ENCODE measurements at regions not wholly inside any gene's neighbourhood (a gene's known extent, or its start where the extent isn't known, plus 50 kb on each side); places are given as distances from the start of the nearest gene placed in this dataset.

DNA sequence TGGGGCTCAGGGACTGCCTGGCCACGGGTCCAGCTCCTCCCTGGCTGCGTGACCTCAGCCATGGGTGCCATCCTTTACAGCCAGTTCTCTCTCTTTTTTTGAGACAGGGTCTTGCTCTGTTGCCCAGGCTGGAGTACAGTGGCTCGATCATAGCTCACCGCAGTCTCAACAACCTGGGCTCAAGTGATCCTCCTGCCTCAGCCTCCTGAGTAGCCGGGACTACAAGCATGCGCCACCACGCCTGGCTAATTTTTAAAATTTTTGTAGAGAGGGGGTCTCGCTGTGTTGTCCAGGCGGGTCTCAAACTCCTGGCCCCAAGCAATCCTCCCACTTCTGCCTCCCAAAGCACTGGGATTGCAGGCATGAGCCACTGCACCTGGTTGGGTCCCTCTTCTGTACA, 75.4 kb downstream of the PTPRS start:
- Histone ChIP-seq H3K4me3 (no peak overlapping the region), H3K36me3 (no peaks in the 10 kb centered on the region), H3K27ac (no peak overlapping the region), H3K9me3 (replicated peaks) (no peaks in the 10 kb centered on the region), H3K27me3 (no peaks in the 10 kb centered on the region), H3K4me1 (no peaks in the 10 kb centered on the region; the same call in 1 of the 2 replicates)
- no peak for DNase-seq

DNA sequence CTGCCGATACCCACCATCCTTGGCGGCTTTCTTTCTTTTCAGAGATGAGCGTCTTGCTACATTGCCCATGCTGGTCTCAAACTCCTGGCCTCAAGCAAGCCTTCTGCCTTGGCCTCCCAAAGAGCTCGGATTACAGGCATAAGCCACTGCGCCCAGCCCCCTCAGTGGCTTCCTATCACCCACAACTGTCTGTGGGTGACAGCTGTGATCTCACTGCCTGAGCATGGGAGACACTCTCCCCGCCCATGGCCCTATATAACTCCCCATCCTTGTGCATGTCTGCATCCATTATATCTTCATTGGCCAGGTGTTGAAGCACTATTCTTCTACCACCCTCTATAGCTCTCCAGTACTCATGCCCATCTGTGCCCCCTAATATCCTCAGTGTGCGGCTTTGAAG, 76.2 kb downstream of the PTPRS start:
- H3K4me3 ChIP-seq: no peak overlapping the region
- DNase-seq: peak; percentile 22 to 36
- H3K4me1 ChIP-seq: no peaks in the 10 kb centered on the region; the same call in 1 of the 2 replicates
- no peaks in the 10 kb centered on the region for H3K36me3 ChIP-seq
- no peak overlapping the region for H3K27ac ChIP-seq
- no peaks in the 10 kb centered on the region for H3K27me3 ChIP-seq
- no peaks in the 10 kb centered on the region for H3K9me3 ChIP-seq (replicated peaks)

DNA sequence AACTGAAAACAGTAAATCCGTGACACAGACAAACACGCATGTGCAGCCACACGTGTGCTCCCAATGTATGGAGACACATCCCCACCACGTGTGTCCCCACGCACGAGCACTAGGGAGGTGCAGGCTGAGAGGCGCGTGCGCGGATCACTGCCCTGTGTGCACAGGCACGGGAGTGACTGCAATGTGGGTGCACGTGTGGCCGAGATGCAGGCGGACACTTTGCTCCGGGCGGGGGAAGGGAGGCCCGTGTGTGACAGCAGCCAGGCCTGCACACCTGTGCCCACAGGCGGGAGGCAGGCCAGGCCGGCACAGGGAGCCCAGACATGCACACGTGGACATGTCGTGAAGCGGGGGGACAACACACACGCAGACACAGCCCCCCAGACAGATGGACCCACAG, 77.0 kb downstream of the PTPRS start:
- Histone ChIP-seq H3K27me3 (no peaks in the 10 kb centered on the region), H3K9me3 (replicated peaks) (no peaks in the 10 kb centered on the region), H3K4me3 (no peak overlapping the region), H3K36me3 (no peaks in the 10 kb centered on the region), H3K27ac (no peak overlapping the region), H3K4me1 (no peaks in the 10 kb centered on the region; the same call in 1 of the 2 replicates)
- no peak for DNase-seq

DNA sequence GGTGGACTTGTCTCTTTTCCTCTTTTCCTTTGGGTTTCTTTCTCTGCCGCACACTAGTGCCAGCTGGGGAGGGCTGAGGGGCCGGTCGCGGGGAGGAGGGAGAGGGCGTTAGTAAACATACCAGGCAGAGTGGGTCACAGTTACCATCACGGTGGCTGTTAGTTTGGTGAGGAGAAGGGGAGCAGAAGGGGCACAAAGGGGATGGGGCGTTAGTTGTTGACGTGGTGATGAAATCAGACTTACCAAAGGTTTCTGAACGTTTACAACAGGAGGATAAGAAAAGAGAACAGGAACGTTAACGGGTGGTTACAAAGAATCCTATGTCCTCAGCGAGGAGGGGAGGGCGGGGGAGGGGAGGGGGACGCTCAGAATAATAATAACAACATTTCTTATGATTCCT, 77.9 kb downstream of the PTPRS start:
- Histone ChIP-seq H3K9me3 (replicated peaks) (no peaks in the 10 kb centered on the region), H3K27ac (no peak overlapping the region), H3K27me3 (no peaks in the 10 kb centered on the region), H3K4me3 (no peak overlapping the region), H3K36me3 (no peaks in the 10 kb centered on the region), H3K4me1 (no peaks in the 10 kb centered on the region; the same call in 1 of the 2 replicates)
- DNase-seq: no peak

DNA sequence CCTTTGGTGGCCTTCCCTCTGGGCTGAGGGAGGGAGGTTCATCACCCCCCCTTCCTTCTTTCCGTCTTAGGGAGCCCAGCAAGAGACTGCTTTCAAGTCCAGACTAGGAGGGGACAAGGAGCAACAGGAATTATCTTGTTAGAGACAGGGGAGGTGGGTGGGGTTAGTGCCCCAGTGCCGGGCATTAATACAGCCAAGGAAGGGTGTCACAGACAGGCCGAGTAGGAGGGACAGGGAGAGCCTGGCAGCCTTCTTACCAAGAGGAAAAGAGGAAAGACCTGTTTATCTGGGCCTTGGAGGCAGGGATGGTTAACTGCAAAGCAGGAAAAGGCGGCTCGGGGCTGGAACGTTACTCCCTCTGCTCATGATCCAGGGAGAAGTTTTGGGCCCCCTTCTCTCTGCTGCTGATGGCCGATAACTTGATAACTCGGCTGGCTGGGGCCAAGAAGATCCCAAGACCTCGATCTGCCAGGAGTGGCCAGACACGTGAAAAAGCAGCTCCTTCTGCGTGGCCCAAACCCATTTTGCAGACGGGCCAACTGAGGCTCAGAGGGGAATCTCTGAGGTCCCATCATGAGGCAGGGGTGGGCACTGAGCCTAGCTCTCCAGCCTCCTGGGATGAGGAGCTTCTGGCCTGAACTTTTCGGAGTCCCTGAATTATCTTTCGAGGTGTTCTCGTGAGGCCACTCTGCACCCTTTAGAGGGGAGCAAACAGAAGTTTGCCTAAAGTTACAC, 79.3 kb downstream of the PTPRS start:
- Histone ChIP-seq H3K36me3 (no peaks in the 10 kb centered on the region), H3K9me3 (replicated peaks) (no peaks in the 10 kb centered on the region), H3K27me3 (no peaks in the 10 kb centered on the region), H3K4me3 (no peak overlapping the region), H3K4me1 (no peaks in the 10 kb centered on the region; the same call in 1 of the 2 replicates), H3K27ac (no peak overlapping the region)
- no peak for DNase-seq

DNA sequence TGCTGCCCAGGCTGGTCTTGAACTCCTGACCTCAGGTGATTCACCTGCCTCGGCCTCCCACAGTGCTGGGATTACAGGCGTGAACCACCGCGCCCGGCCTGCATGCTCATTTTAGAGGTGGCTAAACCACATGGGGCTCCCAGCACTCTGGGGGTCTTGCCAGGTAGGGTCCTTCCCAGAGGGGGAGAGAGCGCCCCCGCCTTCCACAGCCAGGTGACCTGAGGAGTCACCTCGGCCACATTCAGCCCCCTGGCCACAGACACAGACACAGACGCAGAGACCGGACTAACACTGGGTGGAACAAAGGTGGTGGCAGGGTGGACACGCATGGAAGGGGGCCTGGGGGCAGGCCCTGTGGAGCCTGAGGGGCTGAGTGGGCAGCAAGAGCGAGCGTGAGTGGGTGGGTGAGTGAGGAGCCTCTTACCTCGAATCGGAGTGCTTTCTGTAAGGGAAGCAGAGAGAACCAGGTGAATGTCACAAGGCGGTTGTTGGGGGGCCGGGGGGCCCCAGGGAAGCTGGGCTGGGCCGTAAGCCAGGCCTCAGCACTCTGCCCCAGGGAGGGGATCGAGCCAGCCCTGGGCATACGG, 80.1 kb downstream of the PTPRS start:
- Histone ChIP-seq H3K9me3 (replicated peaks) (no peaks in the 10 kb centered on the region), H3K4me1 (no peaks in the 10 kb centered on the region), H3K36me3 (no peaks in the 10 kb centered on the region), H3K27me3 (no peaks in the 10 kb centered on the region), H3K4me3 (no peak overlapping the region), H3K27ac (no peak overlapping the region)
- no peak for DNase-seq

DNA sequence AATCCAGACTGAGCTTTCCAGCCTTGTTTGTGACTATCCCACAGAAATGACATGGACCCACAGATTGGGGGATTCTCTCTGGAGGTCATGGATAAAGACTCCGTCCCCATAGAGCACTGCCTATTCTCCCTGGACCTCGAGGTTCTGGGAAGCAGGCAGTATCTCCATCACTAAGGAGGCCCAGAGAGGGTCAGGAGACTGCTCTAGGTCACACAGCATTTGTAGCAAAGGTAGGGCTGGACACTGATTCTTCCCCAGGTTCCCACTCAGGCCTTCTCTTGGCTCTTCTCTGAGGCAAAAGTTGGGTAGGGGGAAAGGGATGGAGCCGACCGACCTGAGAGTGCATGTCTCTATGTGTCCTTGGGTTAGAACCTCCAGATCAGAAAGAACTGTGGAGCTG, 80.9 kb downstream of the PTPRS start:
- DNase-seq: no peak
- H3K27ac ChIP-seq: no peak overlapping the region
- no peak overlapping the region for H3K4me3 ChIP-seq
- no peaks in the 10 kb centered on the region for H3K27me3 ChIP-seq
- no peaks in the 10 kb centered on the region for H3K9me3 ChIP-seq (replicated peaks)
- H3K4me1 ChIP-seq: no peaks in the 10 kb centered on the region
- H3K36me3 ChIP-seq: no peaks in the 10 kb centered on the region

DNA sequence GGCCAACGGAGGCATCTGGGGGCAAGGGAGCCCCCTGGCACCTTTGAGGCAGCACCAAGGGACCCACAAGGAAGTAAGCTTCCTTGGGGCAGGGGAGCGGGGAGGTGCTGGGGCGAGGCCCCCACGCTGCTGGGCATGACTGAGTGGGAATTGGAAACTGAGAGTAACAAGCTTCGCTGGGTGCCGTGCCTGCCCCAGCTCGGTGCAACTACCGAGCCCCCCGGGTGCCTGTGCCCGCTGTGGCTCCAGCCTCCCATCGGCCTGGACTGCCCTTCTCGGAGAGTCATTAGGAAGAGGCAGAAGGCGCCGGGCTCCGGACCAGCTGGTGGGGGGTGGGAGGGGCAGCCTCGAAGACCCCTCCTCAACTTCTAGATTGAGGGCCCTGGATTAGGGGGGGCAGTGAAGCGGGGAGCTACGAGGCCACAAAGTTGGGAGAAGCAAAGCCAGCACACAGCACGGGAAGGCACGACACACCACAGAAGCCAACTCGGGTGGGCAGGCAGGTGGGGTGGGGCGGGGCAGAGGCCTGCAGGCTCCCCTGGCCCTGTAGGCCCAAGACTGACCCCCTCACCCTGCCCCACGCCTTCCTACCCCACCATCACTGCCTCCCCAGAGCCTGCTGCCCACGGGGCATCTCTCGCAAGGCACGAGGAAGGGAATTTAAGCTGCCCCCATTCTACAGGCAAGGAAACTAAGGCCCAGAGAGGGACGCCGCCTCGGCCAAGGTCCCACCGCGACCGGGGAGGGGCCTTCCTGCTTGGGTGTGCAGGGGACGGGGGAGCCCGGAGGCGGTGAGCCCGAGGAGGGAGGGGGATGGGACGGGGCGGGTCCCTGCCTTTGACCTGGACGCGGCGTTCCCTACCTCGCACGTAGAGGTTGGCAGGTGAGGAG, 83.2 kb downstream of the PTPRS start:
- Histone ChIP-seq H3K36me3 (no peaks in the 10 kb centered on the region), H3K9me3 (replicated peaks) (no peaks in the 10 kb centered on the region), H3K27me3 (no peaks in the 10 kb centered on the region), H3K4me3 (no peak overlapping the region), H3K4me1 (no peaks in the 10 kb centered on the region), H3K27ac (no peak overlapping the region)
- no peak for DNase-seq

DNA sequence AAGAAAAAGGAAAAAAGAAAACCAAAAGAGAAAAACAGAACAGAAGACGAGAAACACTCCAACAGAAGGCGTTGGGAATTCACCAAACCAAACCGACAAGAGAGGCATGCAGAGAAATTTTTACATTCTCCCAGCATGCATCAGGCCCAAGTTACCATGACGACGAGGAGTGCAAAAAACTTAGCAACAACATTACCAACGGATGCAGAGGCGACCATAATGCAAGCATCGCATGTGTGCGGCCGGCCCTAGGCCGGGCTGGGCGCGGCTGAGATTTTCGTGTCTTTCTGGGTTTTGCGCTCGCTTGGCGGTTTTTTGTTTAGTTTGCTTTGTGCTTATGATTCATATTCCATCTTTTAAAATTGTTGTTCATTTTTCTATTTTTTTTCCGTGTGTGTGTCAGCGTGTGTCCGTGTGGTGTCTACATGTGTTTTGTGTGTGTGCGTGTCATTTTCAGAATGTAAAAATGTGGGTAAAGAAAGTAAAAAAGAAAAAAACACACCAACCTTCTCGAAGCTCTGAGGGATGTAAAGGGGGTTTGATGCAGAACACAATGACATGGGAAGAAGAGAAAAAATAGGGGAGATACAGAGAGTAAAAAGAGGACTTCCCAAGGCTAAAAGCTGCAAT, 84.9 kb downstream of the PTPRS start:
- Histone ChIP-seq H3K36me3 (no peaks in the 10 kb centered on the region), H3K9me3 (replicated peaks) (no peaks in the 10 kb centered on the region), H3K4me1 (no peaks in the 10 kb centered on the region), H3K27ac (no peak overlapping the region), H3K4me3 (no peak overlapping the region), H3K27me3 (no peaks in the 10 kb centered on the region)
- no peak for DNase-seq

DNA sequence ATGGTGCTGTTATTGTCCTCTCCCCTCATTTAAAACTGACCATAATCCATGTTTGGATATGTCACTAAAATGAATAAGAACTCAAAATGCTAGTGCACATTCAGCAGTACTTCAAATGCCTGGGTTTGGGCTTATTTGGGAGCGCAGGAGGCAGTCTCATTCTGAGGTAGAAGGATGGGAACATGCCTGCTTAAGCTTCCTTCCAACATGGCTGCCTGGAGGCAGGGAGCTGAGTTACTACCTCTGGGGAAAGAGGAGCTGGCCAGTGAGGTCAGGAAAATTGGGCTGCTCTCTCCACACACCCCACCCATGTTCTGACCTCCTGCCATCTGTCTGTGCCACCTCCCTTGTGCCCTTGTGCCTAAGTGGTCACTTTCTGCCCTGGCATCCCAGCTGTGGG, 85.7 kb downstream of the PTPRS start:
- no peaks in the 10 kb centered on the region for H3K36me3 ChIP-seq
- no peaks in the 10 kb centered on the region for H3K27me3 ChIP-seq
- no peaks in the 10 kb centered on the region for H3K9me3 ChIP-seq (replicated peaks)
- DNase-seq: no peak
- H3K4me3 ChIP-seq: no peak overlapping the region
- H3K4me1 ChIP-seq: no peaks in the 10 kb centered on the region
- no peak overlapping the region for H3K27ac ChIP-seq

DNA sequence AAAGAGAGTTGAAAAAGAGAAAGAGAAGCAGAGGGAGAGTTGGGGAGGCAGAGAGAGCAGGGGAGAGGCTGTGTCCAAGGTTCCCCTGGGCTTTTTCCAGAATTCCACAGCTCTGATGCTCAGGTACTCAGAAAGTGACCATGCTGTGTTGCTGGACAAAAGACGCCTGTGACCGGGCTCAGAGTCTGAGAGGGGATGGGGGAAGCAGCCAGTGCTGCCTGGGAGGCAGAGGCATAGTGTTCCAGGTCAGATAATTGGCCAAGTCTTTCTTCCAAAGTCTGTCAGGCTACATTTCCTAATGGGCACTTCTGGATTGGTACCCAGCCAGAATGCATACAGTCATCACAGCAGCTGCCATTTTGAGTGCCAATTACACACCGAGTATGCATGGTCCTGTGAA, 86.1 kb downstream of the PTPRS start:
- DNase-seq: no peak
- H3K36me3 ChIP-seq: no peaks in the 10 kb centered on the region

DNA sequence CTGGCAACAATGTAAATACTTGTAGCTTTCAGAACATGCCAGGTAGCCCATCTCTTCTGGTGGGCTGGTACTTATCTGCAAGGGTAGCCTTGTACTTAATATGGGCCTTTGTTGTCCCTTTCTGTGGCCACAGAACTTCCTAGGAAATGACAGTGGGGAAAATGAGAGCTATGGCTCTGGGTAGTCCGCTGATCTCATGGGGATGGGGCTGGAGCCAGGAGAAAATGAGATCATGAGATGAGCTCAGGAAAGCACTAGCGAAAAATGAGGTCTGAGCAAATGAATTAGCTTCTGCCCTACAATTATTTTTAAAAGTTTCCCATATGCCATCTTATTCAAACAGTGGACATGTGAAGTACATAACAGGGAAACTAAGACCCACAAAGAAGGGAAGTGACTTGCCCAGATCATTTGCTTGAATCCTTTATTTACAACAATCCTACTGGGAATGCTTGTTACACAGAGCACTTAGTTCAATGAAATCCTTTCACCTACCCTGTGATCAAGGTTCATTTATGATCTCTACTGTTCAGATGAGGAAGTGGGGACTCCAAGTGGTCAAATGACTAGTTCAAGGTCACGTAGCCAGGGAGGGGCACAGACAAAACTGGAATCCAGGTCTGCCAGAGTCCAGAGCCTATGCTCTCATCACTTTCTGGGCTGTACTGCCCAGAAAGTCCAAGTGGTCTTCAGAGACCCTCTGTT, 87.1 kb downstream of the PTPRS start:
- no peak for DNase-seq
- Histone ChIP-seq H3K27me3 (no peaks in the 10 kb centered on the region), H3K4me1 (no peaks in the 10 kb centered on the region), H3K4me3 (no peak overlapping the region), H3K27ac (no peak overlapping the region), H3K36me3 (no peaks in the 10 kb centered on the region), H3K9me3 (replicated peaks) (no peaks in the 10 kb centered on the region)

More for the DNA sequence above, 86.1 kb downstream of the PTPRS start:
- no peak overlapping the region for H3K4me3 ChIP-seq
- no peaks in the 10 kb centered on the region for H3K4me1 ChIP-seq
- H3K9me3 ChIP-seq (replicated peaks): no peaks in the 10 kb centered on the region
- H3K27ac ChIP-seq: no peak overlapping the region
- no peaks in the 10 kb centered on the region for H3K27me3 ChIP-seq

DNA sequence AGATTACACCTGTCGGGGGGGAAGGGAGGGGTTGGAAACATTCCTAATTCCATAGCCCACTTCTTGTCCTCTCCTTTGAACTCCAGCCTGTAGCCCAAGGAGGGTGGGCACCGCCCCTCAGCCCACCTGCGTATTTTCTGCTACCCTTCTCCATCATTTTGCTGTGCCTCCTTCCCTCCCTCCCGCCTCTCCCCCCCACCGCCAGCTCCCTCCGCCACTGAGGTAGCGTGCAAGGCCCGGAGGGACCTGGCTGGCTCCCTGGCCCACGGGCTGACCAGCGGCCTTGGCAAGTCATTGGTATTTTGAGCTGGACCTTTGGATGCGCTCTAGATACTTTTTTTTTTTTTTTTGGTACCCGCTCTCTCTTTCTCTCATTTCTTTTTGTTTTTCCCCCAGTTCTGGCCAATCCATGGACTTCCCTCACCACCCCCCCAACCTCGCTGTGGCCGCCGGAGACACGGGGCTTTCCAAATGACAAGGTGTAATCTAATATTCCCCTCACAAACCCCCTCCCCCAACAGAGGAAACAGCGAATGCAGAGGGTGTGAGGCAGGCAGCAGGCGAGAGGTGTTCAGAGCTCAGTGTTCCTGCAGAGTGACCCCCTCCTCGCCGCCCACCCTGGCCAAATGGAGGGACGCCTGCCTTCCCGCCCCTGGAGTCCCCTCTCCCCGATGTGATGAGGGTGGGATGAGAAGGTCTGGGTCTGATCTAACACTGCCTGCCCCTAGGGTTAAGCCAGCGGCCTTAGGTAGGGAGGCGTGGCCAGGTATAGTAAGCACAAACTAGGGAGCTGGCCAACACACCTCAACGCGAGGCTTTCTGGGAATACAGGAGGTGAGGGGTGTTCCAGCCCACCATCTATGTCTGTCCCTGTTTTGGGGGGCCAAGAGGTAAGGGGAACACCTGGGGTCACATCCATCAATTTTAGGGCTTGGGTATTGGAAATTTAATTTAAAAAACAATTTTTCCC, 89.2 kb downstream of the PTPRS start:
- H3K27me3 ChIP-seq: no peaks in the 10 kb centered on the region
- H3K9me3 ChIP-seq (replicated peaks): no peaks in the 10 kb centered on the region
- no peak overlapping the region for H3K27ac ChIP-seq
- no peaks in the 10 kb centered on the region for H3K4me1 ChIP-seq
- no peak for DNase-seq
- no peaks in the 10 kb centered on the region for H3K36me3 ChIP-seq
- no peak overlapping the region for H3K4me3 ChIP-seq
